Osteocyte (in vitro differentiated cells): ENCODE measurements at regions not wholly inside any gene's neighbourhood (a gene's known extent, or its start where the extent isn't known, plus 50 kb on each side); places are given as distances from the start of the nearest gene placed in this dataset.

ENCODE experiments used
- DNase-seq: peaks from one replicate; pipeline ENCODE4 v3.0.0; 2021; ENCODE audit warnings: mixed read lengths; ENCODE audit not compliant: unreplicated experiment; ENCODE audit errors: extremely low spot score
- H3K27ac Mint-ChIP-seq: one replicate; pipeline ENCODE4 v1.8.0; 2021; ENCODE audit warnings: mild to moderate bottlenecking, mixed read lengths; ENCODE audit not compliant: unreplicated experiment
- H3K27me3 Mint-ChIP-seq: one replicate; pipeline ENCODE4 v1.8.0; 2021; ENCODE audit warnings: mixed read lengths; ENCODE audit not compliant: unreplicated experiment
- H3K36me3 Mint-ChIP-seq: one replicate; pipeline ENCODE4 v1.8.0; 2021; ENCODE audit warnings: mixed read lengths; ENCODE audit not compliant: unreplicated experiment
- H3K4me1 Mint-ChIP-seq: one replicate; pipeline ENCODE4 v1.8.0; 2021; ENCODE audit warnings: mixed read lengths; ENCODE audit not compliant: unreplicated experiment
- H3K4me3 Mint-ChIP-seq: one replicate; pipeline ENCODE4 v1.8.0; 2021; ENCODE audit warnings: mild to moderate bottlenecking, moderate library complexity, mixed read lengths; ENCODE audit not compliant: unreplicated experiment
- H3K9me3 Mint-ChIP-seq: one replicate; pipeline ENCODE4 v1.8.0; 2021; ENCODE audit warnings: mixed read lengths; ENCODE audit not compliant: unreplicated experiment
- TF ChIP-seq, protein P1 (sequence below): fragments of 200-600 bp; sonication (generic); IDR thresholded peaks from 2 replicates; pipeline ENCODE4 v1.5.0; 2021; ENCODE audit warnings: antibody characterized with exemption, mild to moderate bottlenecking, moderate library complexity

- H3K27ac Mint-ChIP-seq = no peak overlapping the region
These were observed 59.7 kb downstream of the NAA11 start for GRCh38 chr4:79266136-79266535.

GRCh38 chr4:79259242-79259641 is 66.6 kb downstream of the NAA11 start:
- TF ChIP-seq, protein P1, sequence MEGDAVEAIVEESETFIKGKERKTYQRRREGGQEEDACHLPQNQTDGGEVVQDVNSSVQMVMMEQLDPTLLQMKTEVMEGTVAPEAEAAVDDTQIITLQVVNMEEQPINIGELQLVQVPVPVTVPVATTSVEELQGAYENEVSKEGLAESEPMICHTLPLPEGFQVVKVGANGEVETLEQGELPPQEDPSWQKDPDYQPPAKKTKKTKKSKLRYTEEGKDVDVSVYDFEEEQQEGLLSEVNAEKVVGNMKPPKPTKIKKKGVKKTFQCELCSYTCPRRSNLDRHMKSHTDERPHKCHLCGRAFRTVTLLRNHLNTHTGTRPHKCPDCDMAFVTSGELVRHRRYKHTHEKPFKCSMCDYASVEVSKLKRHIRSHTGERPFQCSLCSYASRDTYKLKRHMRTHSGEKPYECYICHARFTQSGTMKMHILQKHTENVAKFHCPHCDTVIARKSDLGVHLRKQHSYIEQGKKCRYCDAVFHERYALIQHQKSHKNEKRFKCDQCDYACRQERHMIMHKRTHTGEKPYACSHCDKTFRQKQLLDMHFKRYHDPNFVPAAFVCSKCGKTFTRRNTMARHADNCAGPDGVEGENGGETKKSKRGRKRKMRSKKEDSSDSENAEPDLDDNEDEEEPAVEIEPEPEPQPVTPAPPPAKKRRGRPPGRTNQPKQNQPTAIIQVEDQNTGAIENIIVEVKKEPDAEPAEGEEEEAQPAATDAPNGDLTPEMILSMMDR = no peak
- H3K9me3 Mint-ChIP-seq = no peaks in the 10 kb centered on the region
- DNase-seq = no peak
- H3K27ac Mint-ChIP-seq = no peak overlapping the region
- H3K36me3 Mint-ChIP-seq = no peaks in the 10 kb centered on the region
- H3K27me3 Mint-ChIP-seq = no peaks in the 10 kb centered on the region
- no peak overlapping the region for H3K4me3 Mint-ChIP-seq
- no peaks in the 10 kb centered on the region for H3K4me1 Mint-ChIP-seq

More at GRCh38 chr4:79266136-79266535, 59.7 kb downstream of the NAA11 start:
- DNase-seq = no peak
- Mint-ChIP-seq H3K36me3 (no peaks in the 10 kb centered on the region), H3K4me3 (no peak overlapping the region), H3K9me3 (no peaks in the 10 kb centered on the region), H3K4me1 (no peaks in the 10 kb centered on the region), H3K27me3 (no peaks in the 10 kb centered on the region)
- TF ChIP-seq, protein P1 = no peak

GRCh38 chr4:79258614-79259176 is 67.2 kb downstream of the NAA11 start:
- Mint-ChIP-seq H3K27me3 (no peaks in the 10 kb centered on the region), H3K4me1 (no peaks in the 10 kb centered on the region), H3K4me3 (no peak overlapping the region), H3K36me3 (no peaks in the 10 kb centered on the region), H3K9me3 (no peaks in the 10 kb centered on the region), H3K27ac (no peak overlapping the region)
- DNase-seq = no peak
- TF ChIP-seq, protein P1 = no peak

GRCh38 chr4:79257953-79258613 is 67.8 kb downstream of the NAA11 start:
- DNase-seq = no peak
- Mint-ChIP-seq H3K9me3 (no peaks in the 10 kb centered on the region), H3K4me1 (no peaks in the 10 kb centered on the region), H3K27me3 (no peaks in the 10 kb centered on the region), H3K36me3 (no peaks in the 10 kb centered on the region), H3K4me3 (no peak overlapping the region), H3K27ac (no peak overlapping the region)
- TF ChIP-seq, protein P1 = no peak

DNA sequence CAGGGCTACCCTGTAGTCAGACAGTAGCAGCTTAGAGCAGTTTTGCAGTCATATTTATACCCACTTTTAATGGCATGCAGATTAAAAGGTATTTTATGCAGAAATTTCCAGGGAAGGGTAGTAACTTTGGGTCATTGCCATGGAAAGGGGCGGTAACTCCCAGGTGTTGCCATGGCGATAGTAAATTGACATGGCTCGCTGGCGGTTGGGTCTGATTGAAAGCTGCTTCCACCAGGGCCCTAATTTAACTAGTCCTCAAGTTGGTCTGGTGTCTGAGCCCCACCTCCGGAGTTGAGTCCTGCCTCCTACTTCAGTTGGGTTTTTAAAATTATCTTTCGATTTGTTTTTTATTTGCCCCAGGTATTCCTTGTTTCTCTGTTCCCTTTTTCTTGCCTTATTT is 70.1 kb downstream of the NAA11 start:
- Mint-ChIP-seq H3K36me3 (no peaks in the 10 kb centered on the region), H3K9me3 (peaks cover 5% of the 10 kb centered on the region), H3K27me3 (no peaks in the 10 kb centered on the region), H3K4me1 (no peaks in the 10 kb centered on the region), H3K27ac (no peak overlapping the region), H3K4me3 (no peak overlapping the region)
- no peak for DNase-seq
- TF ChIP-seq, protein P1 = no peak
